ENCODE measurements at regions not wholly inside any gene's neighbourhood (a gene's known extent, or its start where the extent isn't known, plus 50 kb on each side); places are given as distances from the start of the nearest gene placed in this dataset.
"Not testable (repeated sequence)": the region's sequence is repeated elsewhere in the genome, so short reads cannot be mapped to it uniquely, and the experiment has no call there.

DNA sequence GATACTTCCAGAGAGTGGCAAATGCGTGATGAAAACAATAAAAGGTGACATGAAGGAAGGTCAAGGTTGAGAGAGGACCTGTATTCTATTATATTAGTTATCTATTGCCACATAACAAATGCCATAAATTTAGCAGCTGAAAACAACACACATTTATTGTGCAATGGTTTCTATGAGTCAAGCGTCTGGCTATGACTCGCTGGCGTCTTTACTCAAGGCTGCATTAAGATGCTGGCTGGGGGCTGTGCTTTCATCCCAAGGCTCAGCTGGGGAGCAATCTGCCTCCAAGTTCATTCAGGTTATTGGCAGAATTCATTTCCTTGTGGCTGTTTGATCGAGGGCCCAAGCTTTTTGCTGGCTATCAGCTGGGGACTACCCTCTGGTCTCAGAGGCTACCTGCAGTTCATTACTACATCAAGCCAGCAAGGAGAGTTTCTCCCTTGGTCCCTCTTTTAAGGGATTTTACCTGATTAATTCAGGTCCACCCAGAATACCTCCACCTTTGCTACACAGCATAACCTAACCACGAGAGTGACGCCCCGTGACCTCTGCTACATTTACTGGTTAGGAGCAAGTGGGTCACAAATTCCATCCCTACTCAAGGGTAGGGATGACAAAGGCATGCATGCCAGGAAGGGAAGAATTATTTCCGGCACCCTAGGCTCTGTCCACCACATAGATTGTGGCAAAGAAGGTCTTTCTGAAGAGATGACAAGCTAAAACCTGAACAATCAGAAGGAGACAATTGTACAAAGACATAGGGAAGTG, 549.1 kb downstream of the MN1 start:
- peak in 1 of 2 donors; percentile 36 for DNase-seq
- no peak for TF ChIP-seq EP300 (IDR thresholded peaks at IDR 0.05)
- TF ChIP-seq, protein P1, sequence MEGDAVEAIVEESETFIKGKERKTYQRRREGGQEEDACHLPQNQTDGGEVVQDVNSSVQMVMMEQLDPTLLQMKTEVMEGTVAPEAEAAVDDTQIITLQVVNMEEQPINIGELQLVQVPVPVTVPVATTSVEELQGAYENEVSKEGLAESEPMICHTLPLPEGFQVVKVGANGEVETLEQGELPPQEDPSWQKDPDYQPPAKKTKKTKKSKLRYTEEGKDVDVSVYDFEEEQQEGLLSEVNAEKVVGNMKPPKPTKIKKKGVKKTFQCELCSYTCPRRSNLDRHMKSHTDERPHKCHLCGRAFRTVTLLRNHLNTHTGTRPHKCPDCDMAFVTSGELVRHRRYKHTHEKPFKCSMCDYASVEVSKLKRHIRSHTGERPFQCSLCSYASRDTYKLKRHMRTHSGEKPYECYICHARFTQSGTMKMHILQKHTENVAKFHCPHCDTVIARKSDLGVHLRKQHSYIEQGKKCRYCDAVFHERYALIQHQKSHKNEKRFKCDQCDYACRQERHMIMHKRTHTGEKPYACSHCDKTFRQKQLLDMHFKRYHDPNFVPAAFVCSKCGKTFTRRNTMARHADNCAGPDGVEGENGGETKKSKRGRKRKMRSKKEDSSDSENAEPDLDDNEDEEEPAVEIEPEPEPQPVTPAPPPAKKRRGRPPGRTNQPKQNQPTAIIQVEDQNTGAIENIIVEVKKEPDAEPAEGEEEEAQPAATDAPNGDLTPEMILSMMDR (IDR thresholded peaks at IDR 0.05), result no peak
- no peak for TF ChIP-seq POLR2A (IDR thresholded peaks at IDR 0.05)
- no peak for TF ChIP-seq POLR2AphosphoS5 (IDR thresholded peaks at IDR 0.05)

DNA sequence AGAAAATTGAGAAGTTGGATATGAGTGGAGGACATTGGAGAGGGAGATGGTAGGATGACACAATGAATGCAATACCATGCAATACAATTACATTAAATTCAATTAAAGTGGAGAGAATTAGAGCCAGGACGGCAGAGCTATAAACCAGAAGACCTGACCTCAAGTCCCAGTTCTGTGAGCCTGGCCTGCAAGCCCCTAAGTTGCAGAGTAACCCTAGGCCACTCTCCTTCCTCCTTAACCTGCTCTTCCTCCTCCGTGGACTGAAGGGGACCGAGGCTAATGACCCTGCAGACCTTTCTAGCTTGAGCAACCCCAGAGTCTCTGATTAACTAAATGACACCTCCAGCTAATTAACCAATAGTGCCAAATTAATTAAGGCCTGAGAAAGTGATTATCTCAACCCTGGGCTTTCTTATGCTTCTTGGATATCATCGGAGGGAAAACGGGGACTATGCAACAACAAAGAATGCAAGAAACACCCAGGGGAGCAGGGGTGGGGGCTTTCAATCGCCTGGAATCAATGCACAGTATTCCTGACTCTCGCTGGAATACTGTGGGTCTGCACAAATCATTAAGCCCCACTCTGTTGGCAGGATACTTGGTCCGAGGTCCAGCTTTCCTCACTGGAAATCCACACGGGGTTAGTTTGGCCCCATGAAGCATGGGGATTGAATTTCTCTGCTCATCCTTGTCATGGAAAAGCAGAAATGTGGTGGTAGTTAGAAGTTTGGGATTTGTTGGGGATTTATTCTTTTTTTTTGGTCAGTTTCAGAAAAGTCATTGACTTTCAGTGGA, 548.3 kb downstream of the MN1 start:
- Histone ChIP-seq H3K27ac (no peak overlapping the region), H3K9me3 (peaks cover 11 to 19% (median 14%) of the 10 kb centered on the region in 4 donors), H3K4me3 (no peak overlapping the region), H3K36me3 (no peaks in the 10 kb centered on the region), H3K27me3 (no peaks in the 10 kb centered on the region), H3K4me1 (peaks cover 0 to 4% (median 0%) of the 10 kb centered on the region in 4 donors)
- WGBS, 5 donors, result 76 to 89% (median 82%) methylated on average over 9 of the region's 9 CpGs
- no peak for DNase-seq
- TF ChIP-seq POLR2AphosphoS5 (IDR thresholded peaks at IDR 0.05), result no peak
- no peak for TF ChIP-seq POLR2A (IDR thresholded peaks at IDR 0.05)
- no peak for TF ChIP-seq EP300 (IDR thresholded peaks at IDR 0.05)
- TF ChIP-seq, protein P1 (IDR thresholded peaks at IDR 0.05), result no peak
- intact Hi-C loops (cut with DNase I; ENCODE audit: low total_unique reads), result no loop called here

More for the DNA sequence above, 549.1 kb downstream of the MN1 start:
- Histone ChIP-seq H3K9me3 (peaks cover 11 to 19% (median 14%) of the 10 kb centered on the region in 4 donors), H3K36me3 (no peaks in the 10 kb centered on the region), H3K4me1 (peaks cover 0 to 12% (median 4%) of the 10 kb centered on the region in 4 donors), H3K27ac (no peak overlapping the region), H3K27me3 (no peaks in the 10 kb centered on the region), H3K4me3 (no peak overlapping the region)
- WGBS, 5 donors, result 79 to 87% (median 83%) methylated on average over 9 of the region's 9 CpGs
- intact Hi-C loops (cut with DNase I; ENCODE audit: low total_unique reads), result no loop called here

DNA sequence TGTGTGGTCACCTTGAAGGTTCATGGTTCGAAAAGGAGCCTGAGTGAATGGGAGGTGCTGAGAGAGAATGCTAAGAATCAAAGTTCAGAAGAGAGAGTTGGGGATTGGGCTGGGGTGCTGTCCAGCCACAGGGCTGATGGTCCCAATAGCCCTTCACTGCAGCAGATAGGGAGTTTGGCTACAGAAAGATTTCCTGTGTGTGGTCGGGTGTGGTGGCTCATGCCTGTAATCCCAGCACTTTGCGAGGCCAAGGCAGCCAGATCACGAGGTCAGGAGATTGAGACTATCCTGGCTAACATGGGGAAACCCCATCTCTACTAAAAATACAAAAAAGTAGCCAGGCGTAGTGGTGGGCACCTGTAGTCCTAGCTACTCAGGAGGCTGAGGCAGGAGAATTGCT, 547.5 kb downstream of the MN1 start:
- H3K9me3 ChIP-seq, result peaks cover 11 to 19% (median 14%) of the 10 kb centered on the region in 4 donors
- H3K27me3 ChIP-seq; intact Hi-C loops (cut with DNase I; ENCODE audit: low total_unique reads): not testable (repeated sequence)

DNA sequence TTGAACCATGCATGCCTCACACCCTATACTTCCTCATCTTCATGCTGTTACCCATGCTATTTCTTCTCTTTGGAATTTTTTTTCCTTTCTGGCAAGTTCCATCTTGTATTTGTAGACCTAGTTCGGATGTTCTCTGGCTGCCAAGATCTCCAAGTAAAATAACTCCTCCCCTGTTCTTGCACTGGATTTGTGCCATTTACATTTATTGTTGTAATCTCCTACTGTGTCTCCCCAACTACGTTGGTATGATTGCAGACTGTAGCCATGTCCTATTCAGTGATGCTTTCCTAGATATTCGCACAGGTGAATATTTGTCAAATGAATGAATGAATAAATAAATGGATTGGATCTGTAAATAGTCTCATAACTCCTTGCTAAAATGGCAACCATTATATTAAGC, 546.0 kb downstream of the MN1 start:
- no peak overlapping the region for H3K27ac ChIP-seq
- TF ChIP-seq EP300 (IDR thresholded peaks at IDR 0.05) (no peak), POLR2AphosphoS5 (IDR thresholded peaks at IDR 0.05) (no peak)
- TF ChIP-seq, protein P1 (IDR thresholded peaks at IDR 0.05), result no peak
- intact Hi-C loops (cut with DNase I; ENCODE audit: low total_unique reads), result no loop called here
- H3K36me3 ChIP-seq, result no peaks in the 10 kb centered on the region
- H3K27me3 ChIP-seq, result peaks cover 0 to 3% (median 0%) of the 10 kb centered on the region in 3 donors
- no peak for DNase-seq
- H3K4me1 ChIP-seq, result no peaks in the 10 kb centered on the region
- WGBS, 5 donors, result 66 to 76% (median 74%) methylated on average over 3 of the region's 3 CpGs
- peaks cover 11 to 19% (median 14%) of the 10 kb centered on the region in 4 donors for H3K9me3 ChIP-seq
- no peak overlapping the region for H3K4me3 ChIP-seq

More for the DNA sequence above, 547.5 kb downstream of the MN1 start:
- not testable (repeated sequence) for H3K27ac ChIP-seq, H3K36me3 ChIP-seq, H3K4me1 ChIP-seq, H3K4me3 ChIP-seq, DNase-seq
- WGBS, 5 donors, result 77 to 90% (median 81%) methylated on average over 5 of the region's 5 CpGs

Measured in stomach (tissue), 8 donors.